ENCODE measurements at regions not wholly inside any gene's neighbourhood (a gene's known extent, or its start where the extent isn't known, plus 50 kb on each side); places are given as distances from the start of the nearest gene placed in this dataset.

- H4K20me1 ChIP-seq (replicated peaks; ENCODE audit: control insufficient read depth, extremely low read depth, insufficient read depth, low read length): no peaks in the 10 kb centered on the region
- BruUV-seq (replicated peaks): no TSS peak
- no peak for TF ChIP-seq FOS (IDR thresholded peaks at IDR 0.05; ENCODE audit: borderline replicate concordance, insufficient read depth, low read length)
- H3K27ac ChIP-seq (ENCODE audit: insufficient read depth, low read depth, low read length): no peak overlapping the region
- FAIRE-seq (no peak), DNase-seq (ENCODE audit: low read depth, low spot score) (no peak)
- no peaks in the 10 kb centered on the region for H3K79me2 ChIP-seq (ENCODE audit: control insufficient read depth, insufficient read depth, low read length)
- H3K9me1 ChIP-seq (replicated peaks; ENCODE audit: control insufficient read depth, extremely low read depth, insufficient read depth, low read length): no peaks in the 10 kb centered on the region
- no peak overlapping the region for H3K4me2 ChIP-seq (ENCODE audit: insufficient read depth, low read length)
- intact Hi-C loops (cut with micrococcal nuclease) (no loop called here), dilution Hi-C loops (cut with MboI; ENCODE audit: extremely low pct_ligation_motif_present, low sequenced_read_pairs) (no loop called here)
- no peak overlapping the region for H3K4me3 ChIP-seq (replicated peaks in 1 of 3; ENCODE audit: insufficient read depth in 1 of 3, low read depth in 1 of 3, low read length in 3 of 3)
- H3K9me3 ChIP-seq (replicated peaks; ENCODE audit: control insufficient read depth, insufficient read depth, low read length): no peaks in the 10 kb centered on the region
- H2AFZ ChIP-seq (ENCODE audit: low read depth, low read length): no peak overlapping the region
- no peaks in the 10 kb centered on the region for H3K36me3 ChIP-seq (ENCODE audit: control insufficient read depth in 2 of 2, extremely low read depth in 1 of 2, insufficient read depth in 2 of 2, low read length in 2 of 2)
- no peaks in the 10 kb centered on the region for H3K27me3 ChIP-seq (ENCODE audit: control insufficient read depth in 2 of 2, insufficient read depth in 2 of 2, low read length in 2 of 2)
- ChIA-PET CTCF (no interaction called here), POLR2A (no interaction called here)
- H3K4me1 ChIP-seq (ENCODE audit: control insufficient read depth, extremely low read depth, insufficient read depth, low read length): peaks cover 4% of the 10 kb centered on the region
- no peak overlapping the region for H3K9ac ChIP-seq (replicated peaks; ENCODE audit: extremely low read depth, insufficient read depth, low read length)
Observed at GRCh38 chr2:186304064-186304463, 182.0 kb upstream of the ZC3H15 start.

- no peak for DNase-seq (ENCODE audit: low read depth, low spot score)
- no peak overlapping the region for H3K27ac ChIP-seq (ENCODE audit: insufficient read depth, low read depth, low read length)
- dilution Hi-C loops (cut with MboI; ENCODE audit: extremely low pct_ligation_motif_present, low sequenced_read_pairs): no loop called here
- H4K20me1 ChIP-seq (replicated peaks; ENCODE audit: control insufficient read depth, extremely low read depth, insufficient read depth, low read length): no peaks in the 10 kb centered on the region
- intact Hi-C loops (cut with micrococcal nuclease): no loop called here
- TF ChIP-seq CTCF (IDR thresholded peaks at IDR 0.05; ENCODE audit: extremely low read depth in 1 of 2, insufficient read depth in 1 of 2, low read depth in 1 of 2, low read length in 2 of 2) (no peak), POLR2AphosphoS5 (IDR thresholded peaks at IDR 0.05; ENCODE audit: insufficient read depth, low read depth, low read length) (no peak), MAX (IDR thresholded peaks at IDR 0.05; ENCODE audit: insufficient read depth, insufficient read length) (no peak), EZH2 (IDR thresholded peaks at IDR 0.05; ENCODE audit: borderline replicate concordance, low read depth, low read length, severe bottlenecking) (no peak), JUN (IDR thresholded peaks at IDR 0.05; ENCODE audit: borderline replicate concordance, insufficient read depth, insufficient read length, low read depth) (no peak), MYC (IDR thresholded peaks at IDR 0.05; ENCODE audit: low read depth, low read length) (no peak), POLR2A (IDR thresholded peaks at IDR 0.05; ENCODE audit: low read depth, low read length) (no peak), FOS (IDR thresholded peaks at IDR 0.05; ENCODE audit: borderline replicate concordance, insufficient read depth, low read length) (no peak), GATA2 (IDR thresholded peaks at IDR 0.05; ENCODE audit: insufficient read depth, insufficient read length, low read depth, low read length) (no peak)
- CTCF ChIA-PET: no interaction called here
- no peaks in the 10 kb centered on the region for H3K9me3 ChIP-seq (replicated peaks; ENCODE audit: control insufficient read depth, insufficient read depth, low read length)
- no peaks in the 10 kb centered on the region for H3K27me3 ChIP-seq (ENCODE audit: control insufficient read depth in 2 of 2, insufficient read depth in 2 of 2, low read length in 2 of 2)
- POLR2A ChIA-PET: no interaction called here
- no peaks in the 10 kb centered on the region for H3K79me2 ChIP-seq (ENCODE audit: control insufficient read depth, insufficient read depth, low read length)
- H3K4me1 ChIP-seq (ENCODE audit: control insufficient read depth, extremely low read depth, insufficient read depth, low read length): peaks cover 4% of the 10 kb centered on the region
- H3K36me3 ChIP-seq (ENCODE audit: control insufficient read depth in 2 of 2, extremely low read depth in 1 of 2, insufficient read depth in 2 of 2, low read length in 2 of 2): no peaks in the 10 kb centered on the region
- no peak for FAIRE-seq
- H3K4me3 ChIP-seq (replicated peaks in 1 of 3; ENCODE audit: insufficient read depth in 1 of 3, low read depth in 1 of 3, low read length in 3 of 3): no peak overlapping the region
- H3K9ac ChIP-seq (replicated peaks; ENCODE audit: extremely low read depth, insufficient read depth, low read length): no peak overlapping the region
- H2AFZ ChIP-seq (ENCODE audit: low read depth, low read length): no peak overlapping the region
- no TSS peak for BruUV-seq (replicated peaks)
- no peaks in the 10 kb centered on the region for H3K9me1 ChIP-seq (replicated peaks; ENCODE audit: control insufficient read depth, extremely low read depth, insufficient read depth, low read length)
- no peak overlapping the region for H3K4me2 ChIP-seq (ENCODE audit: insufficient read depth, low read length)
Observed at GRCh38 chr2:186306754-186307153, 179.3 kb upstream of the ZC3H15 start.

All from endothelial cell of umbilical vein (primary cell).